ENCODE measurements at regions not wholly inside any gene's neighbourhood (a gene's known extent, or its start where the extent isn't known, plus 50 kb on each side); places are given as distances from the start of the nearest gene placed in this dataset.
"Not testable (repeated sequence)": the region's sequence is repeated elsewhere in the genome, so short reads cannot be mapped to it uniquely, and the experiment has no call there.

DNA sequence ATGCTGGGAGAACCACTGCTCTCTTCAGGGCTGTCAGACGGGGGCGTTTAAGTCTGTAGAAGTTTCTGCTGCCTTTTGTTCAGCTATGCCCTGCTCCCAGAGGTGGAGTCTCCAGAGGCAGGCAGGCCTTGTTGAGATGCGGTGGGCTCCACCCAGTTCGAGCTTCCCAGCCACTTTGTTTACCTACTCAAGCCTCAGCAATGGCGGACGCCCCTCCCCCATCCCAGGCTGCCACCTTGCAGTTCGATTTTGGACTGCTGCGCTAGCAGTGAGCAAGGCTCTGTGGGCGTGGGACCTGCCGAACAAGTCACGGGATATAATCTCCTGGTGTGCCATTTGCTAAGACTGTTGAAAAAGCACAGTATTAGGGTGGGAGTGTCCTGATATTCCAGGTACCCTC lies 1057.9 kb upstream of the LRRTM1 start:
- DNase-seq (ENCODE audit: low spot score) = not testable (repeated sequence)

DNA sequence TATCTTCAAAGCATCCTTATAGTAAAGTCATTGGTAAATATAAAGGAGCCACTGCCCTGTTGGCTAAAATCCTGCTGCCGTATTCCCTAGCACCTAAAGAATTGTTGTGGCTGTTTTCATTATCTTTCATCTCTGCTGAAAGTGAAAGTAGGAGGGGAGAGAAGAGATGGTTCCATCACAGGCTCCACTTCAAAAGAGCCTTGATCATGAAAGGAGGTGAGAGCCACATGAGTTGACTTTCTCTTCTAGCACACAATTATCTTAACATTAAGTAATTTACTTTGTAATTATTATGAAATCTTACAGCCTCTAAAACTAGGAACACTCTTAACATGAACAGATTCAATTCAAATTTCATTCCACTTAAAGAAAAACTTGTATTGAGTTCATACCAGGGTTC lies 1050.9 kb upstream of the LRRTM1 start:
- no peak for DNase-seq (ENCODE audit: low spot score)

DNA sequence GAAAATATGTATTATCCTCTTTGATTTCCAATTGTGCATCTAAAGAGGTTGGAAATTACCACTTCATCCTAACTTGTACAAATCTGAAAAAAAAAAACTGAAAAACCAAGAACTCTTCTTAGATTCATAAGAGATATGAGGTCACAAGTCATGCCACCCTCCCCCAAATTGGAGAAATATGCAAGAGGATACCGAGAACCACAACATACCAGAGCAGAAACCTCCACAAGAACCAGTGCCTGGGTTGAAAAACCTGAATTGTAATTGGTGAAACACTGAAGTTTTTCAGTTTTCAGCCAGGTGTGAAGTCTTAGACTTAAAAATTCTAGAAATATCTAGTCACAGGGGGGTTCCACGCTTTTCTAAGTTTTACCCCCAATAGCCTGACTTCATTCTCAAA lies 1029.5 kb upstream of the LRRTM1 start:
- no peak for DNase-seq (ENCODE audit: low spot score)

DNA sequence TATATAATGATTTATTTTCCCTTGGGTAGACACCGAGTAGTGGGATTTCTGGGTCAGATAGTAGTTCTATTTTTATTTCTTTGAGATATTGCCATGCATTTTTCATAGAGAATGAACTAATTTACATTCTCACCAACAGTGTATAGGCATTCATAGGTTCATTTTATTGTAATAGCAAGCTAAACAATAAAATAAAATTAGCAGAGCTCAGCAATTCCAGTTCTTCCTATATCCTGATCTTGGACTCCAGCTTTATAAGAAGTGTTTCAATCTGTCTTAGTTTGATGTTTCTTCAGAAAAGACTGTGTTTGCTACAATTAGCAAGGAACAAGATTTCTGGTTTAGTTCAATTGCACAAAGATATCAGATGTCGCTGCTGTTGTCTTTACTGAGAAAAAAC lies 1024.4 kb upstream of the LRRTM1 start:
- DNase-seq (ENCODE audit: low spot score) = no peak

DNA sequence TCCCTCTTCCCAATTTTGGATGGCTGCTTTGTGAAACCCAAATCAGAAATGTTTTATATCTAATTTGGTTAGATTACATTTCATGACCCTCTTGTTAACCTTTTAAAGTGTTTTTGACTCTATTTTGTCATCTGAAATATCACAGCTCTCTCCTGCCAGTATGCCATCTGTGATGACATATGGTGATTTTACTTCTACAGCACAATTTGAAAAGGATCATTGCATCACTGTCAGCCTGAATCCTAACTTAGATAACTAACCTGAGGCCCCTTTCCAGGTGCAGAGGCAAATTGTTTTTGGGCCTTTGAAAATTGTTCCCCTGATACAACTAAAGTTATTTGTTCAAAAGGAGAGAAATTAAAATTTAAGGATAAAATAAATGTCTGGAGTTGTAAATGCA lies 1023.4 kb upstream of the LRRTM1 start:
- DNase-seq (ENCODE audit: low spot score) = no peak

DNA sequence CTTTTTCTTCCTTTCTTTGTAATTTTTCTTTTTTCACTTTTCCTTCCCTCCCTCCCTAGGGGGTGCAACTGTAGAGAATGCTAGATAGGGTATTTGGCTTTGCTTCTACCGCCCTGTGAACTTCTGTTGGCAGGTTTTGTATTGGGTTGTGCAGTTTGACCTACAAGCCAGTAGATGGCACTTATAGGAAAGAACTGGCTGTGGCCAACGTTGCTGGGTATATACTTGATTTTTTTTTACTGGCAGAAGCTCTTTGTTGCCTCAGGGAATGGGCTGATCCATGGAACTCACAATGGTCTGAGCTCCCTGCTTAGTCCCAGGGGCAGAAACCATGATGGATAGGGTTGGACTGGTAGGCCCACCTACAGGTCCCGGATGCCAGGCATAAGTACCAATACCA lies 1019.5 kb upstream of the LRRTM1 start:
- no peak for DNase-seq (ENCODE audit: low spot score)

DNA sequence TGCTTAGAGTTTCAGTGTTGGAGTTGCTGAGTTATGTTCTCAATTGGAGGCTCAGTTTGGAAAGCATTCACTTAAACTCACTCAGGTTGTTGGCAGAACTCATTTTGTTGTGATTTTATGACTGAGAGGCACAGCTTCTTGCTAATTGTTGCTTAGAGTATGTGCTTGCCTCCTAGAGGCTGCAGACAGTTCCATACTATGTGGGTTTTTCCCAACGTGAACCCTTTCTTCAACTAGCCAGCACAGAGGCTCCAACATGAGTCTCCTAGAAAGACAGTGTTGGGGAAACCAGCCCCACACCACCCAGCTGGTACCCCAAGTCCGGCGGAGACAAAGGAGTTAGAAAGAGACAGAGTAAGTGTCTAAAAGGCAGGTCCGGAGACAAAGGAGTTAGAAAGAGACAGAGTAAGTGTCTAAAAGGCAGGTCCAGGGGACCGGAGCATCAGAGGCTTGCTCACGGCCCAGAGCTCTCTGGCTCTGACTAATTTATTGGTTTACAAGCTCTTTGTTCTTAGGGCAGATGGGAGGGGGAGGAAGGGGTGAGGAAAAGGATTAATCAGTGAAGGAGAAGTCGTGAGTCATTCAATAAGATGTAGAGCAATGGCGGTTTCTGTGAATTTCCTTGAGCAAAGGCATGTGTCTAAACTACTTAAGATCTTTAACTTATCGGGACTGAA lies 999.7 kb upstream of the LRRTM1 start:
- DNase-seq (ENCODE audit: low spot score) = no peak

DNA sequence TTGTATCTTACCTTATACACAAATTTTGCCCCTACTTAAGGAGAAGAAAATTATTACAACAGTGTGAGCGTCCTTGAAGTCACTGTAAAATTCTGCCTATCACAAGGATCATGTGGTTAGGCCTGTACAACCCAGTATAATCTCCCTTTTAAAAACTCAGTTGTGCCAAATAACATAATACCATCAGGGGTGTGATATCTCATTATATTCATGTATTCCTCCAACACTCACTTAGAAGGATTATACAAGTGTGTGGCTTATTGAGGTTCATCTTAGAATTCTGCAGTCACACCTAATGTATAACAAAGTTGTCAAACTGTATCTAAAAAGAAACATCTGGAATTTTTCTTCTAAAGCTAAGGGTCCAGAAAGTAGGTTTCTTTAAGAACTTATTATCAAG lies 998.8 kb upstream of the LRRTM1 start:
- DNase-seq (ENCODE audit: low spot score) = no peak

DNA sequence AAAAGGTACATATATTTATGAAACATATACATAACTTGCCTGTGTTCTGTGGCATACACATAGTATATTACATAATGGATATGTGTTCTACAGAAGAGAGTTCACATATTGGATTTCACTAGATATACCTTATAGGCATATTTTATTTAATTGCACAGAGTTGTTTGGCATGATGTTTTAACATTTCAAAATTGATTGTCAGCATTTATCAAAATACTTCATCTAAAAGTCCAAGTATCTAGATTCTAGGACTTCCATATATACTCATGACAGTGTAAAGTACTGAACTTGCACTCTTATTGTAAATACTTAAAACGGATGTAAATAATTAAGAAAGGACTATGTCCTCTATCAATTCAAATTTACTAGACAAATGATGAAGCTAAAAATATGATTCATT lies 995.3 kb upstream of the LRRTM1 start:
- no peak for DNase-seq (ENCODE audit: low spot score)

DNA sequence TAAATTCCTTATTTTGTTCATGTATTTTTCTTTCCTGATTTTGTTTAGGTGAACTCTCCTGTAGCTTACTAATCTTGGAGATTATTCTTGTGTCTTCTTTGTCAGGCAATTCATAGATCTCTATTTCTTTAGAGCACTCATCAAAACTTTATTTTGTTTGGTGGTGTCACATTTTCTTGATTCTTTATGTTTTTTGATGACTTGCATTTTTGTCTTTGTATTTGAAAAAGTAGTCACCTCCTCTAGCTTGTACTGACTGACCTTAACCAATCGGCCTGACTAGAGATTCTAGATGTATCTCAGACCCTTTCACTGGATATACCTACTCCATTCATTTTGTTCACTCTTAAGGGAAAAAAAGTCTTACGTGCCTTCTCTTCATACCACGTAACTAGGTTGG lies 986.3 kb upstream of the LRRTM1 start:
- DNase-seq (ENCODE audit: low spot score) = no peak

DNA sequence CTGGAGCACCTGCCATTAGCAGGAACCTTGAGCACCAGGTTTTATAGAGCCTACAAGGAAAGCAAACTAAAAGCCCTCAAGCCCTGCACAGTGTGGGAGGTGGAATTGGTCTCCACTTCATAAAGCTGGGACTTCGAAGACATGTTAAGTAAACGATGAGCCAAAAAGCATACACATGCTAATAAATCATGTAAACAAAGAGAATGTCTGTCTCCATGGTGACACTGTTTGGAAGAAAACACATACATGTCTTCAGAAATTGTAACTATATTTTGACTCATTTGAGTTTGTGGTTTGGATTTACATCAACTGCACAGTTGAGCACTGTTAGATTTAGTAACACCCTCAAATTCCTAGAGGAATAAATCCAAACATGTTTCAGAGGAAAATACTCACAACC lies 978.5 kb upstream of the LRRTM1 start:
- DNase-seq (ENCODE audit: low spot score) = no peak

DNA sequence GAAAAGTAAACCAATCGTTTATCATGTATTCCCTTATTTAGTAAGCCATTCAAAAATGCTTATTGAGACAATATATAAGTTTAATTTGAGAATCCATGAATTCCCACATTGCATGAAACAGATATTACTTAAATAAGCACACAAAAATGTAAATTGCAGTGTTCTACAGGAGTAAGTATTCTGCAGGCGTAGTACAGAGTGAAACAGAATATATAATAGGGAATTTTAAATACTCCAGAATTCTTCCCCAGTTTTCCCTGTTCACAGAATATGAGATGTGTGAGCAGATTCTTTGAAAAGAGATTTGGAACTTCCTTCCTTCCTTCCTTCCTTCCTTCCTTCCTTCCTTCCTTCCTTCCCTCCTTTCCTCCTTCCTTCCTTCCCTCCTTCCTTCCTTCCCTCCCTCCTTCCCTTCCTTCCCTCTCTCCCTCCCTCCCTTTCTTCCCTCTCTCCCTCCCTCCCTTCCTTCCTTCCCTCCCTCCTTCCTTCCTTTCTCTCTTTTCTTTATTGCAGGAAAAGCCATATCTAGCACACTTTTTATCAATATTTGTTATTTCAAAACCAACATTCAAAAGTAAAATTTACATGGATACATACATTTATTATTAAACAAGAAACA lies 977.7 kb upstream of the LRRTM1 start:
- DNase-seq (ENCODE audit: low spot score) = no peak

DNA sequence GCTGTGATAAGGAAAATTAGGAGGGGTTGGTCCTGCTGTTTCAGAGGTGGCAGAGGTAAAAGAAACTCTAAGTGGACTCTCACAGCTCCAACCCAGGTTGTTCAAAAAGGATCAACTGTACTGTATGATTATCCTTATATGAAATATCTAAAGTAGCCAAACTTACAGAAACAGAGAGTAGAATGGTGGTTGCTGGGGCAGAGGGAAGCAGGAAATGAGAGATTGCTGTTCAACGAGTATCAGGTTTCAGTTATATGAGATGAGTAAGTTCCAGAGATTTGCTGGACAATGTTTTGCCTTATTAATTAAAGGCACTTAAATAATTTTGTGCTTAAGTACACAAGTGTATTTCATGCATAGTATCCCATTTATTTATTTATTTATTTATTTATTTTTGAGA lies 972.0 kb upstream of the LRRTM1 start:
- DNase-seq (ENCODE audit: low spot score) = no peak

DNA sequence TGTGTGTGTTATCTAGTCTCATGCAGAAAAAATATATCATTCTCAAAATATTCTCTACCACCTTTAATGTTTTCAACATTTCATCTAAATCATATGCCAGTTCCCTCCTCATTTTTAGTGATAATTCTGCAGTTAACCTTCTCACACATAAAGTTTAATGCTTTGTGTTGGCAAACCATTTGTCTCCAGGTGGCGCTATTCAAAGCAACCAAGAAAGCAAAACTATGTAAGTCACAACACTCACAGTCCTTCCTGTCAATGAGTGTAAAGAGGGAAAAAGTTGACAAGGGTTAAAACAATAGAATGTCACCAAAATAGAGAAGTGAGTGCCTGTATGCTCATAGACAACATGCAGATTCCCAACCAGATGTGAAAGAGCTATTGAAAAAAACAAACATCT lies 961.6 kb upstream of the LRRTM1 start:
- DNase-seq (ENCODE audit: low spot score) = no peak

DNA sequence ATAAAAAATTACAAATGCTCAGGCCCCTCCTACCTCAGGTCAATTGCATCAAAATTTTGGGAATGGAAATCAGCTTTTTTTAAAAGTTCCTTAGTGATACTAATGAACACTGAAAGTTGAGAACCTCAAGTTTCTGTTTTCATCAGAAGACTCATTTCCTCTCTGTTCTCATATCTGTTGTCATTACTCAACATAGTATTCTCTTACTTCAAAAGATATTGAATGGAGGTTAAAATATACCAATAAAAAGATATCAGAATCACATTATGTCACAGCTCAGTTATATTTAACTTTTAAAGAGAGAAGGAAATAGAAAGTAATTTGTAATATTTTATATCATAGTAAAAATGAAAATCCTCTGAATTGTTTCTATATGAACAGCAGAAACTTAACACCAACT lies 959.4 kb upstream of the LRRTM1 start:
- DNase-seq (ENCODE audit: low spot score) = no peak

DNA sequence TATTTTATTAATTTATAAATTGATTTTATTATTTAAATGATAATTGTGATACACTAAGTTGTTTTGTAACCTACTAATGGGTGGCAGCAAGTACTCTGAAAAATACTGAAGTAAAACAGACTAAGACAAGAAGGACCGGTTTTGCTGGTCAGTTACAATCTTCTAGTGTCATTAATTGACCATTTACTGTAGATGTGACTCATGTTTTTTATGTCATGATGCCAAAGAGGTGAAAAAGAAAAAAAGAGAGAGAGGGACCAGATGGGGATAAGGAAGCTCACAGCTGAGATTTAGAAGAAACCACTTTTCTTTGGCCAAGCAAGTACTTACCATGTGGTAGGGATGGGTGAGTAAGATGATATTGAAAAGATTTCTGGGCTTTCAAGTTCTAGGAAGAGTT lies 955.8 kb upstream of the LRRTM1 start:
- no peak for DNase-seq (ENCODE audit: low spot score)

DNA sequence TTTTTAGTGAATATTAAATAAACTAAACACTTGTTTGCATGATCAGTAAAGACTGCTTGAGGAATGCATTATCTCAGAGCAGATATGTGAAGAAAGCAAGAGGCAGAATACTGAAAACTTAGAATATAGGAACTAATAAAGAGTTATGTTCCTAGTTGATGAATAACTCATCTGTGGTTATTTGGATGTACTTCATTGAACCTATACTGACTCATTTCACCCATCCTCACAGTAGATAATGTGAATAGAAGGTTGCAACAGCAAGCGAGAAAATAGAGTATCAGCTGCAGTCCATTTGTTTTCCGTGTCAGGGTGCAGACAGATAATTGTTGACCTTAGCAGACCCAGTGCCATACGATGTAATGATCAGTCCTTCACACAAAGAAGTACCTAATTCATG lies 945.7 kb upstream of the LRRTM1 start:
- DNase-seq (ENCODE audit: low spot score) = no peak

DNA sequence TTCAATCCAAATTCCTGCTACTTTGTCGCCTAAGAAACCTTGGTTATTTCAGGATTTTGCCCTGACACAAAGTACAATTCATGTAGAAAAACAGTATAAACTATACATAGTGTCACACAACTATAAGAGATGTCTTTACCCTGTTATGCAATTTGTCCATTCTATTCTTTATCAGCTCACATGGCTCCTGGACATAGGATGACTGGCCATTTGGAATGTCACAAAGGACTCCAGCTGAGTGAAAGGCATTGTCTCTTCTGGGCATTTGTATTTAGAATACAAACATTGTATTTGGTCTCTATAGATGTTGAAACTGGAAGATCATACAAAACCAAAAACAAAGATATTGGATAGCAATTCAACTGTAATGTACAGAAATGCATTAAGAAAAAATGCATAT lies 944.6 kb upstream of the LRRTM1 start:
- no peak for DNase-seq (ENCODE audit: low spot score)

DNA sequence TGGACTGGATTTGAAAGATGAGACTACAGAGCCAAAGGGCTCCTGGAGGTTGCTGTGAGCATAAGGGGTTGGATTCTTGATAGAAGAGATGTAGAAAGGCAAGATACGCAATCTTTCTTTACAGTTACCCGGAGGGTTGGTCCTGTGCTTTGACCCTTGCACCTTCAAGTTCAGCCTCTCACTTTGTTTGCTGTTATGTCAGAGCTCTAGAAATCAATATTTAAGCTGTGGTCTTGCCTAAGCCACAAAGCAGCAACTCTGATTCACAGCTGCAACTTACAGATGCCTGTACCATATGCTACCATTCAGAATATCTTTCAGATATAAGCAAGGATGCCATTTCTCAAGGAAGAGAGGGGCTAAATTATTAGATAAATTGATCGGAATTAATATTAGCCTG lies 943.1 kb upstream of the LRRTM1 start:
- no peak for DNase-seq (ENCODE audit: low spot score)

DNA sequence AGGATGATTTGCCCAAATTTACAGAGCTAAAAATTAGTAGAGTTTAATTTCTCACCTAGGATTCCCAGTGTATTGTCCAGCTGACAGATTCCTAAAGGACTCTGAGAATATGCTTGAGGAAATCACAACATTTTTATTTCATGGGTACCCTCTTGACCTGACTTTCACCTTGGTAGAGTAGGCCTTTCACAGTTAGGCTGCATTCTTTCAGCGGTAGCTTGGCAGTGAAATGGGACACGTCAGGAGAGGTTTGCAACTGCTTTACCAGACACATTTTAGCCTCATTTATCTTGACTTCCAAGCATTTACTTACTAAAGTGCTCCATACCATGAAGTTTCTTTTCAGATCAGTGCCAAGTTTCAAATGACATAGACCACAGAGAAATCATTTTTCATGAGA lies 937.9 kb upstream of the LRRTM1 start:
- no peak for DNase-seq (ENCODE audit: low spot score)

DNA sequence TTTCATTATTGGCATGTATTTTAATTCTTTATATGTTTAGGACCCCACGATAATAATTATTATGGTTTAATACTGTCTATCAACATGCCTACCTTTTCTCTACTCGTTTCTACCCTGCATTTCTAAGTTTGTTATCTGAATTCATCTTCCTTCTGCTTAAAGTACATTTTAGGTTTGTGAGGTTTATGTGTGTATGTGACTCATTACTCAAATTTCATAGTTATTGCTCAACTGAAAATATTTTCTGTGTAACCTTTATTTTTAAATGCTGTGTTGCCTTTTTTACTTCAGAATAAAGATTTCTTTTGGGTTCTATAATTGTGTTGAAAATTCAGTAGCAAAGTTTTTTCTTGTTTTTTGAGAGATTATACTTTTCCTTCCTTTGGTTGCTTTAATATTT lies 933.9 kb upstream of the LRRTM1 start:
- DNase-seq (ENCODE audit: low spot score) = no peak

DNA sequence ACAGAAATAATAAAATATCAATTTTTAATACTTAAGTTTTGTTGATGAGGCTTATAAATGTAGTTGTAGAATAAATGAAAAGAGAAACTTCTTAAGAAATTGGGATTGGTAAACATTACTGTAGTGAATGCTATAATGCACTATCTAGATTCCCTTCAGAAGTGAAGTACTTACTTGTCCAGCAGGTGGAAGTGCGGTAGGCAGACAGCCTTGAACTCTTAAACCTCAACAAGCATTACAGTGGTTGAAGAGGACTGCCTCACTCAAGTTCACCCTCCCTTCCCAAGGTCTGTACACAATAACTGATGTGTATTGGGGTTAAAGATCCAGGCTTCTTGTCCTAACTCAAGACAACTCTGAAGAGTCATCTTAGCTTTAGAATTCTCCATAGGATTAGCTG lies 931.0 kb upstream of the LRRTM1 start:
- no peak for DNase-seq (ENCODE audit: low spot score)

DNA sequence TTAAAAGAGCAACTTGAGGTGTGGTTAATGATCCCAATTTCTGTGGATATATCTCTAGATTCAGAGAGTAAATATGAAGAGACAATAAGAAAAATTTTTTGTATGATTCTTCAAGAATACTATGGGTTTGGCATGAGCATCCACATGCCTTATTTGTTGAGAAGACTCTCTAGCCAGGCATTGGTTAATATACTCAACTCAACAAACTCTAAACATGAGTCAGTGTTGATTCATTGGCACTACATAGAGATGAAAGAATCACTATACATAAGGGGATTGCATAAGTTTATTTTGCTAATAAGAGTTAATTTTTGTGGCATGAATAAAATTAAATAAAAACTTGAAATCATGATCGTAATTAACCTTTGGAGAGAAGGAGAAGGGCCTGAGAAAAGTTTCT lies 930.2 kb upstream of the LRRTM1 start:
- DNase-seq (ENCODE audit: low spot score) = no peak

DNA sequence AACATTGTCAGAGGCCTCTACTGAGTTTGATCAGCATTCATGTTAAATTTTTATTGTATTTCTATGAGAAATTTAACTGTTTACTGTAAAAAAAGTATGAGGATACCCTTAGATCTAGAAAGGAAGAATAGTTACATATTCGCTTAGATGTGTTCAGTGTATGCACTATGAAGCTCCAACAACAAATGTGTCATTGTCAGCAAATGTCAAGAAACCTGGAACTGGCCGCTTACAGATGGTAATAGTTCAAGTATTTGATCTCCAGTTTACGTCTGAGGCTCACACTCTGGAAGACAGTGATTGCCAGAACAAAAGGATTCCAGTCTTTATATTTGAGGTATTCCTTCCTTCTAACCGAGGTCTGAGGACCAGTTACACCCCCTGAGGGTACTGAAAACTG lies 921.2 kb upstream of the LRRTM1 start:
- no peak for DNase-seq (ENCODE audit: low spot score)

Data from AG08396 (cell line).